GM18873 (cell line): ENCODE measurements at regions not wholly inside any gene's neighbourhood (a gene's known extent, or its start where the extent isn't known, plus 50 kb on each side); places are given as distances from the start of the nearest gene placed in this dataset.

Experiments
- ATAC-seq: cut with Tn5 transposase; IDR thresholded peaks from one replicate; pipeline ENCODE4 v1.9.1; 2021; ENCODE audit warnings: mild to moderate bottlenecking, moderate library complexity, moderate number of reproducible peaks; ENCODE audit not compliant: unreplicated experiment, low FRiP score

DNA sequence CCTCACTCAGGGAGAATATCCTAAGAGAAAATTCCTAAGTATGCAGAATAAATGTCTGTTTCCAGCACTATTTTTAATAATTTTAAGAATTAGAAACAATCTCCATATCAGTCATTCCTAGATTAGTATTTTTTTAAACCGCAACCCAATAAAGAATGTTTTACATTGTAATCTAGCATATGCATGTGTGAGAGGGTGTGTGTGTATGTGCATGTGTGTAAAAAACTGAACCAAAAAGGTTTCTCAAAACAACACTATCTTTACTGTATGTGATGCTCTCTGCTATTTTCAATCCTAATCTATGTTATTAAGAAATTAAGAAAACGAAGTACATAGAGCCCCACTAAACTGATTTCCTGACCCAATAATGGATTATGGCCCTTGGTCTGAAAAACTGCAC, 90.6 kb upstream of the AKIP1 start:
- ATAC-seq, result no peak

DNA sequence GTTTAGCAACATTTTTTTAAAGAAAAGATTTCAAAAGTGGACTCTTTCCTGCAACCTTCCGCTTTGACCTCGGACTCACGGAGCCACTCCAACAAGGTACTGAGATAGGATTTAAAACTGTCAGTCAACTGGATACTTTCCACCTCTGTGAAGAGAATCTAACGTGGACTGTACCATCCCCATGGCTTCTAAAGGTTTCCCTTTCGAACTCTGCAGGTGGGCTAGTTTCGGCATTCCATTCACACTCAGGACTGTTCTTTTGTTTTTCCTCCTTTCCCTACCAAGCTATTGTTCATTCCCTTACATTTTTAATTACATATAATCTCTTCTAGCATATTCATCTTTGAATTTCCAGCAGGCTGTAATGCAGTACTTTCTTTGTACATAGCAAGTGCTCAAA, 88.5 kb upstream of the AKIP1 start:
- ATAC-seq, result no peak

DNA sequence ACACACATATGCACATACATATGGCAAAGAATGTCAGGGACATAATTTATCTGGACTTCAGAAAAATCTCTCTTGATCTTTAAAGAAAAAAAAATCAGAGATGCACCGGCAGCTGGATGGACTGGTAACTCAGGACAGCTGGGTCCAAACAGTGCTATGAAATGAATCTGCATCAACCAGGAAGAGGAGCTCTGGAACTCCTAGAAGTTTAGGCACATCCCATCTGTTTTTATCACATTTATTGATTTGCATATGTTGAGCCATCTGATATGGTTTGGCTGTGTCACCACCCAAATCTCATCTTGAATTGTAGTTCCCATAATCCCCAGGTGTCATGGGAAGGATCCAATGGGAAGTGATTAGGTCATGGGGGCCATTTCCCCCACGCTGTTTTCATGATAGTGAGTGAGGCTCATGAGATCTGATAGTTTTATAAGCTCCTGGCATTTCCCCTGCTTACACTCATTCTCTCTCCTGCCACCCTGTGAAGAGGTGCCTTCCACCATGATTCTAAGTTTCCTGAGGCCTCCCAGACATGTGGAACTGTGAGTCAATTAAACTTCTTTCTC, 87.7 kb upstream of the AKIP1 start:
- no peak for ATAC-seq

DNA sequence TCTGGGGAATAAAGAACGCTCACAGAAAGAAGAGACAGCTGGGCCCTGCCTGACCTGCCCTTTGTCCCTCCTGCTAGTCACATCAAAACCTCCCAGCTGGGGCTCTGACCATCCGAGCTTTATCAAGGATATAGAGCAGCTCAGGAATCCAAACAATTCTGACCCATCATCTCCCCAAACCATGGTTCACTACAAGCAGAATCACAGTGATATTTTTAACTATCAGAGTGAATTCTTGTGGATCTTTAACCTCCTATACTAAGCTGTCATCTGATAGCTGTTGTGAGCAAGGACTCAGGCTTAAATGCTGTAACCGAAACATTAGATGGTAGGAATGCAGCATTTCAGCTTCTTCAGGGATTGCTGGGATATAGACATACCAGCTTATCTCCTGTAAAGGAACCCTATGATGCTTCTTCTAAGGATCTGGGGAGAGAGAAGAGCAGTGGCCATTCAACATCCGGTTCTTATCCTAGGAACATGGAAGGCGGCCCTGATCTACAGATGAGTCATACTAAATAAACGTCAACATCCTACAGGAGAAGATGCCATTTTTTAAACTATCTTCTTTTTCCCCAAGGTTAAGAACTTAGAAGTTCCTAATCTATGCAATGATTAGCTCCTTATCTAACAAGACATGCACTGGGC, 84.7 kb upstream of the AKIP1 start:
- no peak for ATAC-seq

DNA sequence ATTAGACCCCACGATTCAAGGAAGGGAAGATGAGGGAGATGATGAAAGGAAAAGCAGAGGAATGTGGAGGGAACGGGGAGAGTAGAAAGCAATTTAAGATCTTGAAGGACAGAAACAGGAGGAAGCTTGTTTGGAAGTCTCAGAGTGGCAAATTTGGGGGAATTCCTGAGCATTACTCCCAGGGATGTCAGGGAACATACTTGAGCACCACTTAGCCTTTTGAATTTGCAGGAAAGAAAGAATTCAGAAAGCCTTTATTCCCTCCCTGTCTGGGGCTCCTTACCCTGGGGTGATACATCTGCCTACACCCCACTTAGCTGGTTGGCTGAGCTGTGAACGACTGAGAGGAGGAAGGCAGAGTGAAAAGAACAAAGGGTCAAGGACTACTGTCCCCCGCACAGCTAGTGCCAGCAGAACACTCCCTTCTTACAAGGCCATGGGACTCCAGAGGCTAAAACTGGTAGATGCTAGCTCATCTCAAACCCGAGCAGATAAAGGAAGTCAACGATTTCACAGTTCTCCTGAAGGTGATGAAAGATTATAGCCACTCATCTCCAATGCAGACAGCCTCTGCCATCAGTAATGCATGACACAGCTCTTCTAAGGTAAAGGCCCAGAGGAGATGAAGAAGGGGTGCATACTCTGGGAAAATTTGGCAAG, 84.0 kb upstream of the AKIP1 start:
- no peak for ATAC-seq

DNA sequence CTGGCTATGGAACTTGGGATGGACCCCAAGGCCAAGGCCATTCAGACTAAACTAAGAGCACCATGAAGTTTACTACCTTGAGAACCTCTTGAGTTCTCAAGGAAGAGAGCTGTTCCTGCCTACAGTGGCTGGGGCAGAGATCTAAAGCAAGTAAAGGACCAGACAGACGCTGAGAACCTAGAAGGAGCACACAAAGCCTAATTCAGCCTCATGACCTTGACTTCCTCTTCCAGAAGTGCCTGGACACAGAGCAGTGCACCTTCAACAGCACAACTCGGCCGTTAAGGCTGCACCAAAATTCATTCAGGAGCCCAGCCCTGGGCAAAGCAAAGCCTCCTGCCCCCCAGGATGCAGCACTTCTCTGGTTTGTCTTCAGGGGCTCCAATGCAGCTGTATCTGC, 82.9 kb upstream of the AKIP1 start:
- no peak for ATAC-seq

DNA sequence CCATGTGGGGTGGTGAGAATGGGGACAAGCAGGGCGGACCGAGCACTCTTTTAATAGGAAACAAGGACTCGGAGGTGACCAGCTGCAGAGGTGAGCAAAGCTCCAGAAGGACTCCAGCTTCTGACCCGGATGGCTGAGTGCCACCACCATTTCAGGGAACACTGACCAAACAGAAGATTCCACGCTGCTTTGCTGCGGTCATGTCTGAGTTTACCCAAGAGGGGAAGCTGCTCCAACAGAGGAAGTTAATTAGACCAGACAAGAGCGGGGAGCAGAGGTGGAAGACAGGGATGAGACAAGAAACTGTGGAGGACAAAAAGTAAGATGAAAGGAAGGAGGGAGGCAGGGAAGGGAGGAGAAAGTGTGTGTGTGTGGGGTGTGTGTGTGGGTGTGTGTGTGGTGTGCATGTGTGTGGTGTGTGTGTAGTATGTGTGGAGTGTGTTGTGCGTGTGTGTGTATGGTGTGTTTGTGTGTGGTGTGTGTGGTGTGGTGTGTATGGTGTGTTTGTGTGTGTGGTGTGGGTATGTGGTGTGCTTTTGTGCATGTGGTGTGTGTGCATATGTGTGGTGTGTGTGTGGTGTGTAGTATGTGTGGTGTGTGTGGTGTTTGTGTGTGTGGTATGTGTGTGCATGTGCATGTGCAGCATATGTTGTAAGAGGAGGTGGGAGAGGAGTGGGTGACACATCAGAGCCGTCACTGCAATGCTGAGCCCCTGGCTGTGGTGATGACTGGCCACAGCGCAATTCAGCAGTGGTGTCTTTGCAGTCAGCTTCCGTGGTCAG, 82.2 kb upstream of the AKIP1 start:
- no peak for ATAC-seq

DNA sequence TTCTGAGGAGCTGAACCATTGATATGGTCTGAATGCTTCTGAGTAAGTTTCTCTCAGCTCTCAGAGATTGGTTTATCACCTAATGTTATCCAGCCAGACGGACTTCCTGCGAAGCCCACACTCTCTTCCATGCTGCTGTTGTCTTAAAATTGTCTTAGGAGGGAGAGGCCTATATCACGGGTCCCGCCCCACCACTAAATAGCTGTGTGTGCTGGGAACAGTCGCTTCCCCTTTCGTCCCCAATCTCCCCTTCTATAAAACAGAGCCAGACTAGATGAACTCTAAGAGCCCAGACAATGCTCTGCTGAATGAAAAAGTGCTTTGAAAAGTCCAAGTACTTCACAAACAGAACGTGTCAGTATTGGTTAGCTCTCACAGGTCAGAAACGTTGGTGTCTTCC, 81.4 kb upstream of the AKIP1 start:
- no peak for ATAC-seq

DNA sequence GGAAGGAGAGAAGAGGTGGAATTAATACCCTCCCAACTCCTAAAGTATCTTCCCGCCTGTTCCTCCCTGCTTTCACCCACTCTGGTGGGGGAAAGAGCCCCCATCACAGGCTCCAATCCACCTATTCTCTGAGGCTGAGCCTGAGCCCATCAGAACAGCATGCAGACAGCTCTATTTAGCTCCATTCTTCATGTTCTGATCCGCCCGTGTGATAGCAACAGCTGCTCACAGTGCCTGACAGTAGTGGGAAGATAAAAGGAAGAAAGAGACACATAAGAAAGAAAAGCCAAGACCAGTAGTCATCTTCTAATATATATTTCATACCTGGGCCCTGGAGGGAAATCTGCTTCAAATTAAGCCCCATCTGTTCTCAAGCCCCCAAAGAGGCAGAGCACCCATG, 80.3 kb upstream of the AKIP1 start:
- no peak for ATAC-seq

DNA sequence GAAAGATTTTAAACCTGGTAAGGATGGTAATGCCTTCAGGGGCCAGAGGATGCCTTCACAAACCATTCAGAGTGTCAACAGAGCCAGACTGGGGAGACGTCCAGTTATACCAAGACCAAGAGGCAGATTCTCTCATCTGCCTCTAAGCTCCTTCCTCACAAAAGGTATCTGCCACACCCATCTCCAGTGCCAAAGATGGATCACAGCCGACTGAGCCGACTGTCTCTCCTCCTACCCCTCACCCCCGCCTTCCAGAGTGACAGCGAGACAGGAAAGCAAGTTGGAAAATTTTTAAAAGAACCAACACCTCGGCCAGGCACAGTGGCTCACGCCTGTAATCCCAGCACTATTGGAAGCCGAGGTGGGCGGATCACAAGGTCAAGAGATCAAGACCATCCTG, 79.1 kb upstream of the AKIP1 start:
- no peak for ATAC-seq

DNA sequence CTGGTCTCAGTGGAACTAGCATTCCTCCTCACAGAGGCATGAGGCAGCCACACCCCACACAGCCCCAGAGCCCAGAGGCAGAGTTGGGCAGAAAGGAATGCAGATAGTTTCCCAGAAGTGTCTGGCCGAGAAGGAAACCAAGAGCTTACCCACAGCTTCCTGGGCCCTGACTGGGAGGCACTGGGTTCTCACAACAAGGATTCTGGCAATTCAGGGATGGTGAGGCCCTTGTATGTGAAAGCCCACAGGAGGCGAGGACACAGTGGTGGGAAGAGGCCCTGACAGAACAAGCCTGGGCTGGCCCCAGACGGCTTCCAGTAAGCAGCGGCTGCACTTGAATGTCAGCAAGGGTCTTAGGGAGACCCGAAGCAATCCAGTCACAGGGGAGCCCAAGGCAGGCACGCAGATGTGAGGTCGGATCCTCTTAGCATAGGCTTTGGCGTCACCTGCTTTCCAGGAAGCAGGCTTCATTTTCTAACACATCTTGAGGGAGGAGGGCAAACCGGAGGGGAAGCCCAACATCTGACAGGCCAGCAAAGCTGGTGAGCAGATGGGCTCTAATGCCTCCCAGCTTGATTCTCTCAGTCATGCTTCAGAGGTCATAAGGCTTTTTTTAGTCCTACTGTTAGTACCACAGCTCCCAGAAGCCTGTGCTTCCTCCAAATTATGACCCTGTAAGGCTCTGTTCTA, 78.3 kb upstream of the AKIP1 start:
- peak; percentile 87 for ATAC-seq

DNA sequence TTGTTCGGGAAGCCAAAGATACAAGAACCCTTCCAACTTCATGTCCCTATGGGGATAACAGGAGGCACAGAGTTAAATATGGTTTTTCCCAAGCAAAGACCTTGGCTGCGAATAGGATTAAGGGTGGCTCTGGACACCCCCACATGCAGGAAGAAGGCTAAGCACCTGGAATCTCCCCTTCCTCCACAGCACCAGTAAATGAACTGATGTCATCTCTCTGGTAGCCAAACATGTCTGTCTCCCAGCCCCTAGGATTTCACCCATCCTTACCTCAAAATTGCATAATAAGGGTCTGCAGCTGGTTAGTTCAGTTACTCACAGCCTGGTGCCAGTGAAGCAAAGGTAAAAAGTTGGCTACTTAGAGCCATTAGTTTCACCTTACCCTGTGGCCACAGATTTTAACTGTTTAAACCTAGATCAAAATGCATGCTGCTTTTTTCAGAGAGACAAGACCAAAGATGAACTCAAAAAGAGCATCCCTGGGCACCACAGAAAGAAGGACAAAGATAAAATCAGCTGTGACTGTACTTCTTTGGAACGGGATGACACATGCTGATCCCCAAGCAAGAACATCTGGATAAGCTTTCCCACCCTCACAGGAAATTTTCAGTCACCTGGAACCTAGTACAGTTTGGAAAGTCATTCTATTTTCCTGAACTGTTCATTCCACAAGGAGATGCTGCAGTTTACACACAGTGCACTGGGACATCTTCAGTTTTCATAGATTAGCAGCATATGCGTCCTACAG, 77.2 kb upstream of the AKIP1 start:
- no peak for ATAC-seq

DNA sequence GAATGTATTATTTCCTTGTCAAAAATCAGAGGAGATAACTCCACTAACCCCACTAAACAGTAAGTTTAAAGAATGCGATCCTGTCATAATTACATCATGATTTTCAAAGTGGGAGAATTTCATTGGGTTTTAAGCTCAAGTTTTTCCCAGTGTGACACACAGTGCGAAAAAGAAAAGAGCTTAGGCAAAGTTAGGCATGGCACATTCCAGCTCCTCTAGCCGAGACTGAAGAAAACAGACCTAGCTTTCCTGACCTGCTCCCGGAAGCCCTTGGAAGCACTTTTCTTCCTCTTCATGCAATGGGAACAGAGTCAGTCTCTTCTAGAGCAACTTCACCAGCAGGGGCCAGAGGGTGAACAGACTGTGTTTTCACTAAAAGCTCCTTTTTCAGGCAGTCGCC, 76.6 kb upstream of the AKIP1 start:
- no peak for ATAC-seq

DNA sequence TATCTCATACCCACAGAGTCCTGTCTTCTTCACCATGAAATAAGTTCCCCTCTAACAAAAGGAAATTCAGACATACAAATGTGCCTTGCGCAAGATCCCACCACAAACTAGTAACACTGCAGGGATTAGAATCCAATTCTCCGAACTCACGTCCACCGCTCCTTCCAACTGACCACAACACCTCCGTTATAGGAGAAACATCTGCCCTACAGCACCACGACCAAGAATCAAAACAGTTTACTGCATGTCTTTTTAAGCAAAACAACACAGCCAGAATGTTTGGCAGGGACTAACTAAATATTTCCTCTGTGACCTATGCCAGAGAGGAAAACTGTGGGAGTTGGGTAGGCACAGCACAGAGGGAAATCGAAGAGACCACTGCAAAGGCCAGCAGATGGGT, 72.7 kb upstream of the AKIP1 start:
- no peak for ATAC-seq

DNA sequence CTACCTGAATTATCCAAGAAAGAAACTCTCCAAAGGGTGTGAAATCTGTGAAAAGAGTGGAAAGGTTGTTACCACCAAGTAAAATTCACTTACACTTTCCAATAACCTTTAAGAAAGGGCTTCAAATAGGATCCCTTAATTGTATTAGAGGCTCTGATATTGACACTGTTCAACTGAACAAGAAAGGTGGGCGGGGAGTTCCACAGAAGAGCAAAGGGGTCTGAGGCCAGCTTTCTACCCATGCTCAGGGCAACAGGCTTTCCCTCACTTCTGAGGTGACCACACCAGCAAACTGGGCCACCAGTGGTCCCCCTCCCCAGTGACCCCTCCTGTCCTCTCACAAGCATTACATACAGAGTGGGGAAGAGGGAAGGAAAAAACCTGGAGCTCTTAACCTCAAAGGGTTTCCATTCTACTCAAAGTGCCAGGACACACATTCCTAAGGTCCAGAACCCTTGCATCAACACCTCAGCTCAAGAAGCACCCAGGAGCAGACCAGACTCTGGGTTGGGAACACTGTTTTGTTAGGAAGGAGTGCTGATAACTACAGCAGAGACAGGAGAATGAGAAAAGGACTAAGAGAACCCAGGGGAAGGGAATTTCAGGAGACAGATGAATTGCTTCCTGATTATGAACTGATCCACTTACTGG, 71.6 kb upstream of the AKIP1 start:
- ATAC-seq, result no peak

DNA sequence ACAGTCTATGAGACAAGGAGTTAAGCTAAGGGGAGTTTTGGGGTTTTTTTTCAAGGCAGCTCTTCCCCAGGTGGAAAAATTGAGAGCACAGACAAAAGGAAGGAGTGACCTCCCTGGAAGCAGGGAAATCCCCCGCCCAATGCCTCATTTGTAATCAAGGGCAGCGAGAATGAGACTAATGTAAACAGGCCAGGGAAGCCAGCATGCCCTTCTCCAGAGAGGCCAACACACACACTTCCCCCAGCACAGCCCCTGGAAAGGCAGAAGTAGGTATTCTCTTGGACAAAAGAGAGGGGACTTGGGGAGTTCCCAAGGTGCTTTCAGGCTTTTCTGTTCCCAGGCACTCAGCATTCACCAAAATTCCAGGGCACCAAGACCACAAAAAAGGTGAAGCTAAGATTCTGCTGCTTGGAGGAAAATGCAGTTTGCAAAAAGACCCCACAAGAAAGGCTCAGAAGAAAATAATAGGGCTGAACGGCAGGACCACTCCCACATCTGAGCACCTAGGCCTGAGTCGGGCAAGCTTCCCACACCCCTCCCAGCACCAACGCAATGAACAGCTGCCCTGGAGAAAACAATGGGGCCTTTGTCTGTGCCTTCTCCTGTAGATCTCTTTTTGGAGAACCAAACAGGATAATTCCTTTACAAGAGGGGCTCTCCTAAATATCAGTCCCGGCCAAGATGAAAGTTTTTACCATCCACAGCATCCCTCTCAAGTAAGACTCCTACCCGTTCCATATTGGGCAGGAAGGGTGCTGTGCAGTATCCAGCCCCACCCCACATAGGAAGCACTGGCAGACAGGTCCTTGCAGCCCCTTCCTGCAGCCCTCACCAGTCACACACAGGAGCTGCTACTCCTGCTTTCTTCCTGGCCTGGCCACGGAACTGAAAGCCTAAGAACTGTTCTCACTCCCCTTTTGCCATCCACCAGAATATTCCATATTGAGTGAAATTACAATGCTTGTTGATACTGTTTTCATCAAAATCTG, 70.7 kb upstream of the AKIP1 start:
- ATAC-seq, result no peak

DNA sequence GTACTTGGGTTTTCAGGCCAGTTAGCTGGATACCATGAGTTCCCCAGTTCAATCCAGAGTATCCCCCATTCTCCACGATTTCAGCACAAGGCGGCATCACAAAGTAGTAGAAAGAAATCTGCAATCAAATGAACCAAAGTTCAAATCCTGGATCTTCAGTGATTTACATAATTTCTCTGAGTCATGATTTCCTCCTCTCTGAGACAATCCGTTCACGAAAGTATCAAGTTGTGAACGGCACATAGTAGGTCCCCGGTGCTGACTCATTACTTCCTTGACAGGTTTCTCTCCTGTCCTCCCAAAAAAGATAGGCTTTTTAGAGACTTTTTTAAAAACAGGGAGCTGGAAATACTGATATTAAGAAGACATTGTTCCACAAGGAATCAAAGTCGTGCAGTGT, 69.1 kb upstream of the AKIP1 start:
- ATAC-seq, result no peak

DNA sequence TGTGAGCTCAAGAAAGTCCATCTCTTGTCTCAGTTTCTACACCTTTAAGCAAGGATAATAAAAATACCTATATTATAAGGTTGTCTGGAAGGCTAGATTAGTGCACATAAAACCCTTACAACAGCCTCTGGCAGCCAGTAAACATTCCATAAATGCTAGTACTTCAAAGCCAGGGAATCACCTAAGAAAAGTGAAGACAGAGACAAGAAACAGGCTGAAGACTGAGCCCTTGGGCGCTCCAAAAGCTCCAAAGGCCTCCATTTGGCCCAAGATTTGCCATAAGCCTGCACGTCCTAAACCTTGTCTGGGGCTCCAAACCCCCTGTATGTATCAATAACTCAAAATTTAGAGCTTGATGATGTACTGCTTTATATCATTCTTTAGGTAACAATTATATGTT, 52.2 kb upstream of the AKIP1 start:
- ATAC-seq, result no peak
